OCI-LY1 (cell line): ENCODE measurements at regions not wholly inside any gene's neighbourhood (a gene's known extent, or its start where the extent isn't known, plus 50 kb on each side); places are given as distances from the start of the nearest gene placed in this dataset.

Source experiments
- CTCF ChIP-seq: fragments of 200-600 bp; sonication (generic), shearing (Covaris generic); IDR thresholded peaks from 2 replicates; pipeline ENCODE4 v1.5.1; 2017; ENCODE audit warnings: mild to moderate bottlenecking, antibody characterized with exemption, low read length, moderate library complexity, mixed read lengths
- EZH2 ChIP-seq: fragments of 200-600 bp; sonication (generic), shearing (Covaris generic); IDR thresholded peaks from 2 replicates; pipeline ENCODE4 v1.8.0; 2017; ENCODE audit warnings: borderline replicate concordance, mixed run types, mild to moderate bottlenecking, antibody characterized with exemption, low read length, moderate library complexity, mixed read lengths

- no peak for TF ChIP-seq CTCF
- no peak for TF ChIP-seq EZH2
Observed at GRCh38 chr19:33900817-33901216, 104.1 kb downstream of the KCTD15 start.
